Progenitor cell of endocrine pancreas (in vitro differentiated cells): ENCODE measurements at regions not wholly inside any gene's neighbourhood (a gene's known extent, or its start where the extent isn't known, plus 50 kb on each side); places are given as distances from the start of the nearest gene placed in this dataset.
"Not testable (repeated sequence)": the region's sequence is repeated elsewhere in the genome, so short reads cannot be mapped to it uniquely, and the experiment has no call there.

Experiments
- DNase-seq: peaks from one replicate; pipeline ENCODE4 v3.0.0; 2021; ENCODE audit warnings: low spot score; ENCODE audit not compliant: unreplicated experiment
- H3K27ac Mint-ChIP-seq: 2 replicates; pipeline ENCODE4 v1.8.0; 2021; ENCODE audit warnings: mild to moderate bottlenecking, moderate library complexity, mixed read lengths
- H3K27me3 Mint-ChIP-seq: 2 replicates; pipeline ENCODE4 v1.8.0; 2021; ENCODE audit warnings: mixed read lengths
- H3K36me3 Mint-ChIP-seq: 2 replicates; pipeline ENCODE4 v1.8.0; 2022; ENCODE audit warnings: mixed read lengths; ENCODE audit not compliant: insufficient read depth
- H3K4me1 Mint-ChIP-seq: 2 replicates; pipeline ENCODE4 v1.8.0; 2021; ENCODE audit warnings: low read depth, mixed read lengths
- H3K4me3 Mint-ChIP-seq: 2 replicates; pipeline ENCODE4 v1.8.0; 2021; ENCODE audit warnings: low read depth, mild to moderate bottlenecking, moderate library complexity, mixed read lengths
- H3K9me3 Mint-ChIP-seq: 2 replicates; pipeline ENCODE4 v1.8.0; 2021; ENCODE audit warnings: low read depth, mixed read lengths
- TF ChIP-seq, protein P1 (sequence below): fragments of 200-600 bp; sonication (generic); IDR thresholded peaks from one replicate; pipeline ENCODE4 v1.5.0; 2021; ENCODE audit warnings: antibody characterized with exemption, mild to moderate bottlenecking; ENCODE audit not compliant: unreplicated experiment

DNA sequence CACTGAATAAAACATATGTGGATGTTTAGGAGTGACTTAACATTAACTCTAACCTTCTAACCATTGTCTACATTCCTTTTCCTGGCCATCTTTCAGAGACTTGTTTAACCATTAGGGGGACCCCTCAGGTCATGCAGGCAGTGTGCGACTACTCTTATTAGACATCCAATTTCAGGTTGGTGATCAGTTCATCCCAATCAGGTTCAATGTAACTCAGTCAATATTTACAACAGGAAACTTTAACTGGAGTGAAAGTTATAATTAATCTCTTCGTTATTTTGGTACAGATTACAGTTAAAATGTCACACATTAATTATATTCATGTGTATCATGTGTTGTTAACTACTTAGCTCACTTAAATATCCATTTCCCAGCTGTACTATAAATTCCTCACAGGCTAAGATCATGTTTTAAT lies 68.8 kb upstream of the RGS1 start:
- Mint-ChIP-seq H3K27me3 (no peaks in the 10 kb centered on the region), H3K4me3 (no peak overlapping the region), H3K36me3 (no peaks in the 10 kb centered on the region), H3K27ac (no peak overlapping the region), H3K9me3 (peaks cover 3% of the 10 kb centered on the region), H3K4me1 (peaks cover 15% of the 10 kb centered on the region)
- DNase-seq, result no peak
- TF ChIP-seq, protein P1, sequence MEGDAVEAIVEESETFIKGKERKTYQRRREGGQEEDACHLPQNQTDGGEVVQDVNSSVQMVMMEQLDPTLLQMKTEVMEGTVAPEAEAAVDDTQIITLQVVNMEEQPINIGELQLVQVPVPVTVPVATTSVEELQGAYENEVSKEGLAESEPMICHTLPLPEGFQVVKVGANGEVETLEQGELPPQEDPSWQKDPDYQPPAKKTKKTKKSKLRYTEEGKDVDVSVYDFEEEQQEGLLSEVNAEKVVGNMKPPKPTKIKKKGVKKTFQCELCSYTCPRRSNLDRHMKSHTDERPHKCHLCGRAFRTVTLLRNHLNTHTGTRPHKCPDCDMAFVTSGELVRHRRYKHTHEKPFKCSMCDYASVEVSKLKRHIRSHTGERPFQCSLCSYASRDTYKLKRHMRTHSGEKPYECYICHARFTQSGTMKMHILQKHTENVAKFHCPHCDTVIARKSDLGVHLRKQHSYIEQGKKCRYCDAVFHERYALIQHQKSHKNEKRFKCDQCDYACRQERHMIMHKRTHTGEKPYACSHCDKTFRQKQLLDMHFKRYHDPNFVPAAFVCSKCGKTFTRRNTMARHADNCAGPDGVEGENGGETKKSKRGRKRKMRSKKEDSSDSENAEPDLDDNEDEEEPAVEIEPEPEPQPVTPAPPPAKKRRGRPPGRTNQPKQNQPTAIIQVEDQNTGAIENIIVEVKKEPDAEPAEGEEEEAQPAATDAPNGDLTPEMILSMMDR, result peak; percentile 53

DNA sequence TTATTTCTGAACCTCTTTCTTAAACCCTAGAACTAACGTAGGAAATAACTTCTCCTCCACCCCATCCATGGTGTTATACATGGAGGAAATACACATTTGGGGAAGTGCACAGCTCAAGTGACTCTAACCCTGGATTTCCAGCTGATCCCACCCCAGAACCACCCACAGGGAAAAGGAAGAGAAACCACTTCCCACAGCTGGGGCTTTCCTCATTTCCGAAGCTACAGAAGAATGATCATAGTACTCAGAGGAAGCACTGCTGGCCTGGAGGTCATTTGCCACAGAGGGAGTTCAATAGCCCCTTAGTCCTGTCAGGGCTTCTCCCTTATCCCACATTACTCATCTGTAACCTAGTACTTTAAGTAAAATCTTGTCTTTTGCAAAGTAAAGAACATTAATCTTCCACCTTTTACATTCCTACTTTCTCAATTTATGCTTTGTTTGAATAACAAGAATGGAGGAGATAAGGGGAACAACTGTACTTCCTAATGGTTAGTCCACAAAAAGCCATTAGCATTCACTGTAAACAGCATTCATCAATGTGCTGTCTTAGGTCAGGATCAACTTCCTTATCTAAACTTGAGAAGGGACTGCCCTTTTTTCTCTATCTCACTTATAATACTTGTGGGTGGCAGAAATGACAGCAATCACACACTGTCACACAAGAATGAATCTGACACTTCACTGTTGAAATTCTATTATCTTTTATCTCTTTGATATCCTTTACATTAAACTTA lies 63.0 kb upstream of the RGS1 start:
- Mint-ChIP-seq H3K27ac (peak overlapping the region; percentile 96), H3K27me3 (no peaks in the 10 kb centered on the region), H3K36me3 (no peaks in the 10 kb centered on the region), H3K9me3 (peaks cover 3% of the 10 kb centered on the region), H3K4me1 (peaks cover 43% of the 10 kb centered on the region), H3K4me3 (no peak overlapping the region)
- TF ChIP-seq, protein P1, result no peak
- no peak for DNase-seq

DNA sequence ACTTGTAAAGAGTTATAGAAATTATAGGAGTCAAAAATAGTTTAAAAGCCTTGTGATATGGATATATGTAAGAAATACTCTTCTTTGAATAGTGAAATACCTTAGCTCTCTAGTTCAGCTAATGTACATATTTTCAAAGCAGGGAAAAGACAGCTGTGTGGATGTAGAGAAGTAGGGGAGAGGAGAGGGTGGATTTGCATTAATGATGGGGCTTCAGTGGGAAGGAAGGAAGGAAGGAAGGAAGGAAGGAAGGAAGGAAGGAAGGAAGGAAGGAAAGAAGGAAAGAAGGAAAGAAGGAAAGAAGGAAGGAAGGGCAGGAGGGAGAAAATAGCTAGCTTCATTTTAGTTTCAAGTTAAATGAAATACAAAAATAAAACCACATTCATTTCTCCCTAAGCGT lies 62.4 kb upstream of the RGS1 start:
- peak overlapping the region; percentile 54 for H3K27ac Mint-ChIP-seq
- no peak for DNase-seq
- no peak overlapping the region for H3K4me3 Mint-ChIP-seq
- H3K27me3 Mint-ChIP-seq, result no peaks in the 10 kb centered on the region
- TF ChIP-seq, protein P1, result no peak
- no peaks in the 10 kb centered on the region for H3K36me3 Mint-ChIP-seq
- H3K9me3 Mint-ChIP-seq, result peaks cover 3% of the 10 kb centered on the region
- H3K4me1 Mint-ChIP-seq, result peaks cover 43% of the 10 kb centered on the region

DNA sequence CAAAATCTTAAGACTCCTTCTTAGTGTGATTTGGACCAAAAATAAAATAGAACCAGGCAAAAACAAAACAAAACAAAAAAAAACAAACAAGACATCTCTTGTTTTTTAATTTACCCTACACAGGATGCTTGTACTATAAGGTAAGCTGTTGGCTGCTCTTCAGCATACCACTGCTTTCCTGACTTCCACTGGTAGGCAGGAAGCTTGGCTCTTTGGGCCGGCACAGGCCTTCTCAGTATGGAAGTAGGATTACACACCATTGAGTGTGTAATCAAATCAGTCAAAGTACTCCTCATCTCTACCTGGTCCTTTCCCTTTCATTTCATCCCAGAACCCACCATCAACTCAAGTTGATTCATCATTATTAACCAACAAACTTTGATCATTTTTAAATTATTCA lies 61.9 kb upstream of the RGS1 start:
- Mint-ChIP-seq H3K27ac (peak overlapping the region; percentile 23), H3K27me3 (no peaks in the 10 kb centered on the region), H3K4me3 (no peak overlapping the region), H3K9me3 (peaks cover 3% of the 10 kb centered on the region), H3K36me3 (no peaks in the 10 kb centered on the region), H3K4me1 (peaks cover 43% of the 10 kb centered on the region)
- no peak for DNase-seq
- TF ChIP-seq, protein P1, result no peak

DNA sequence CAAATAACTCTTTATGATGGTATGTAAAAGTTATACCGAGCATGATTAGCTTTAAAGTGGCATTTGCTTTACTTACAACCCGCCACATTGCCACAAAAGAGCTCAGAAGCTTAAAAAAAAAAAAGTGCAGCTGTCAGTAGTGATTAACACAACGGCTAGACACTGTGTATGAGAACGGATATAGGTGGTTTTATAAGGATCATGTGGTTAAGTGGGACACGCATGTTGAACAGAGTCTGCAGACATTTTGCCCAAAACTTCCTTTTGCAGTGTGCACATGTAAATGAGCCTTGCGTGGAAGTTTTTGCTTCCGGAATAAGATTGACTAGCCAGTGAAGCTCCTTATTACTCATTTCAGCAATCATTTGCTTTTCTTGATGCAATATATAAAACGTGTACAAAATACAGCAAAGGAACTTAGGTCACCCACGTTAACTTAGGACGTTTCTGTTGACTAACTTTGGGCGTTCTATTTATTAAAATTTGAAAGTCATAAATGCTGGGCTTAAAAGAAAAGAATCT lies 58.7 kb upstream of the RGS1 start:
- no peaks in the 10 kb centered on the region for H3K27me3 Mint-ChIP-seq
- H3K9me3 Mint-ChIP-seq, result no peaks in the 10 kb centered on the region
- no peaks in the 10 kb centered on the region for H3K36me3 Mint-ChIP-seq
- TF ChIP-seq, protein P1, result no peak
- no peak for DNase-seq
- no peak overlapping the region for H3K27ac Mint-ChIP-seq
- no peak overlapping the region for H3K4me3 Mint-ChIP-seq
- H3K4me1 Mint-ChIP-seq, result peaks cover 27% of the 10 kb centered on the region

DNA sequence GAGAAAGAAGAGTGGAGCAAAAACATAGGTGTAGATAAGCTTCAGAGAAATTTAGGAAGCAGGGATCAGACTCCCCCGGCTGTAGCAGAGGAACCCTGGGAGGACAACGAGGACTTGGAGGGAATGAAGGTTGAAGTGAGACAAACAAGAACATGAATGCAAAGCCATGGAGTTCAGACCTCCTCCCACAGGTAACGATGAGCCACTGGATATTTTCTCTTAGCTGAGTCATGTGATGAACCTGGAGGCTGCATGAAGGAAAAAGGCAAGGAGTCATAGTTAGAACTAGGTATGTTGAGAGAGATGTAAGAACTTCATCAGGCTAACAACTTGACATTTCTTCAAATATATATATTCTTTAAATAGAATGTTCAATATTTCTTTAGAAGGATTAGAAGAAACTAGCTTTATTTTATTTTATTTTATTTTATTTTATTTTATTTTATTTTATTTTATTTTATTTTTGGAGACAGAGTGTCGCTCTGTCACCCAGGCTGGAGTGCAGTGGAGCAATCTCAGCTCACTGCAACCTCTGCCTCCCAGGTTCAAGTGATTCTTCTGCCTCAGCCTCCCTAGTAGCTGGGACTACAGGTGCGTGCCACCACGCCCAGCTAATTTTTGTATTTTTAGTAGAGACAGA lies 57.7 kb upstream of the RGS1 start:
- H3K4me1 Mint-ChIP-seq, result peaks cover 17% of the 10 kb centered on the region
- not testable (repeated sequence) for H3K36me3 Mint-ChIP-seq, H3K9me3 Mint-ChIP-seq, H3K27me3 Mint-ChIP-seq, DNase-seq, H3K4me3 Mint-ChIP-seq, H3K27ac Mint-ChIP-seq
